Retina (tissue), 1 donor: ENCODE measurements at regions not wholly inside any gene's neighbourhood (a gene's known extent, or its start where the extent isn't known, plus 50 kb on each side); places are given as distances from the start of the nearest gene placed in this dataset.
A peak's percentile ranks its signal among the peaks of the same experiment; 100 is the strongest.
"Not testable (repeated sequence)": the region's sequence is repeated elsewhere in the genome, so short reads cannot be mapped to it uniquely, and the experiment has no call there.

Source experiments
- DNase-seq: peaks from one replicate; pipeline ENCODE4 v3.0.0-alpha.2; 2016

GRCh38 chr9:68593760-68594159 lies 53.1 kb upstream of the TMEM252 start:
- not testable (repeated sequence) for DNase-seq

- no peak for DNase-seq
Observed at GRCh38 chr9:68595868-68596267, 55.2 kb upstream of the TMEM252 start.

GRCh38 chr9:68597362-68597997 lies 56.8 kb upstream of the TMEM252 start:
- no peak for DNase-seq

- DNase-seq, result no peak
Observed at GRCh38 chr9:68599826-68600225, 59.1 kb upstream of the TMEM252 start.

GRCh38 chr9:68601081-68601480 lies 60.4 kb upstream of the TMEM252 start:
- no peak for DNase-seq

- DNase-seq, result no peak
Observed at GRCh38 chr9:68603371-68603770, 62.7 kb upstream of the TMEM252 start.

- no peak for DNase-seq
Observed at GRCh38 chr9:68608763-68609162, 68.1 kb upstream of the TMEM252 start.

GRCh38 chr9:68609901-68610415 lies 69.3 kb upstream of the TMEM252 start:
- DNase-seq, result no peak

- DNase-seq, result no peak
Observed at GRCh38 chr9:68614121-68614520, 73.4 kb upstream of the TMEM252 start.

- DNase-seq, result not testable (repeated sequence)
Observed at GRCh38 chr9:68617011-68617410, 76.3 kb upstream of the TMEM252 start.

GRCh38 chr9:68619072-68619471 lies 78.4 kb upstream of the TMEM252 start:
- DNase-seq, result peak; percentile 7

- no peak for DNase-seq
Observed at GRCh38 chr9:68619636-68620035, 79.0 kb upstream of the TMEM252 start.

- DNase-seq, result no peak
Observed at GRCh38 chr9:68625559-68625958, 79.5 kb upstream of the PIP5K1B start.

- no peak for DNase-seq
Observed at GRCh38 chr9:68626526-68626925, 78.5 kb upstream of the PIP5K1B start.

- DNase-seq, result no peak
Observed at GRCh38 chr9:68627104-68627503, 77.9 kb upstream of the PIP5K1B start.

GRCh38 chr9:68627594-68627993 lies 77.4 kb upstream of the PIP5K1B start:
- DNase-seq, result no peak

GRCh38 chr9:68629042-68629441 lies 76.0 kb upstream of the PIP5K1B start:
- DNase-seq, result no peak

- DNase-seq, result no peak
Observed at GRCh38 chr9:68631811-68632210, 73.2 kb upstream of the PIP5K1B start.

- DNase-seq, result no peak
Observed at GRCh38 chr9:68637020-68637419, 68.0 kb upstream of the PIP5K1B start.

- DNase-seq, result not testable (repeated sequence)
Observed at GRCh38 chr9:68639261-68639660, 65.8 kb upstream of the PIP5K1B start.

- DNase-seq, result no peak
Observed at GRCh38 chr9:68640421-68641089, 64.5 kb upstream of the PIP5K1B start.

- no peak for DNase-seq
Observed at GRCh38 chr9:68643901-68644809, 60.9 kb upstream of the PIP5K1B start.

- DNase-seq, result no peak
Observed at GRCh38 chr9:68644831-68645230, 60.2 kb upstream of the PIP5K1B start.
